H7 (cell line): ENCODE measurements at regions not wholly inside any gene's neighbourhood (a gene's known extent, or its start where the extent isn't known, plus 50 kb on each side); places are given as distances from the start of the nearest gene placed in this dataset.

Source experiments
- DNase-seq: peaks from one replicate; pipeline ENCODE4 v3.0.0; 2012
- H3K27me3 ChIP-seq: 2 replicates; pipeline ENCODE4 v1.6.0; 2011; ENCODE audit warnings: mild to moderate bottlenecking, low read length; ENCODE audit not compliant: control insufficient read depth, insufficient read depth
- H3K36me3 ChIP-seq: replicated peaks from 2 replicates; pipeline ENCODE4 v1.5.1; 2011; ENCODE audit warnings: low read length; ENCODE audit not compliant: control insufficient read depth, insufficient read depth
- H3K4me3 ChIP-seq: 2 replicates; pipeline ENCODE4 v1.5.1; 2011; ENCODE audit warnings: low read depth, mild to moderate bottlenecking, control low read depth, low read length, moderate library complexity; ENCODE audit not compliant: insufficient read depth

- Histone ChIP-seq H3K4me3 (no peak overlapping the region), H3K36me3 (no peaks in the 10 kb centered on the region), H3K27me3 (no peaks in the 10 kb centered on the region)
- DNase-seq, result no peak
These were observed 393.5 kb downstream of the TMEM182 start for GRCh38 chr2:103155308-103155707.

GRCh38 chr2:103159018-103159417 lies 397.2 kb downstream of the TMEM182 start:
- DNase-seq, result no peak
- H3K4me3 ChIP-seq, result no peak overlapping the region
- no peaks in the 10 kb centered on the region for H3K36me3 ChIP-seq
- H3K27me3 ChIP-seq, result no peaks in the 10 kb centered on the region

- no peak overlapping the region for H3K4me3 ChIP-seq
- DNase-seq, result peak; percentile 50
- H3K36me3 ChIP-seq, result no peaks in the 10 kb centered on the region
- H3K27me3 ChIP-seq, result no peaks in the 10 kb centered on the region
These were observed 399.8 kb downstream of the TMEM182 start for GRCh38 chr2:103161456-103162289.

- H3K27me3 ChIP-seq, result no peaks in the 10 kb centered on the region
- no peak overlapping the region for H3K4me3 ChIP-seq
- no peaks in the 10 kb centered on the region for H3K36me3 ChIP-seq
- no peak for DNase-seq
These were observed 402.9 kb downstream of the TMEM182 start for GRCh38 chr2:103164748-103165147.

GRCh38 chr2:103165836-103166235 lies 404.0 kb downstream of the TMEM182 start:
- no peaks in the 10 kb centered on the region for H3K27me3 ChIP-seq
- DNase-seq, result no peak
- no peak overlapping the region for H3K4me3 ChIP-seq
- no peaks in the 10 kb centered on the region for H3K36me3 ChIP-seq

GRCh38 chr2:103166456-103167324 lies 404.9 kb downstream of the TMEM182 start:
- Histone ChIP-seq H3K36me3 (no peaks in the 10 kb centered on the region), H3K4me3 (no peak overlapping the region), H3K27me3 (no peaks in the 10 kb centered on the region)
- no peak for DNase-seq

GRCh38 chr2:103167599-103167998 lies 405.8 kb downstream of the TMEM182 start:
- DNase-seq, result no peak
- H3K36me3 ChIP-seq, result no peaks in the 10 kb centered on the region
- no peaks in the 10 kb centered on the region for H3K27me3 ChIP-seq
- H3K4me3 ChIP-seq, result no peak overlapping the region

- DNase-seq, result no peak
- Histone ChIP-seq H3K4me3 (no peak overlapping the region), H3K36me3 (no peaks in the 10 kb centered on the region), H3K27me3 (no peaks in the 10 kb centered on the region)
These were observed 408.0 kb downstream of the TMEM182 start for GRCh38 chr2:103169861-103170260.

GRCh38 chr2:103172821-103173220 lies 411.0 kb downstream of the TMEM182 start:
- H3K4me3 ChIP-seq, result no peak overlapping the region
- DNase-seq, result no peak
- no peaks in the 10 kb centered on the region for H3K36me3 ChIP-seq
- no peaks in the 10 kb centered on the region for H3K27me3 ChIP-seq

- DNase-seq, result no peak
- no peaks in the 10 kb centered on the region for H3K27me3 ChIP-seq
These were observed 412.9 kb downstream of the TMEM182 start for GRCh38 chr2:103174711-103175110.

GRCh38 chr2:103176294-103176915 lies 414.6 kb downstream of the TMEM182 start:
- Histone ChIP-seq H3K36me3 (no peaks in the 10 kb centered on the region), H3K4me3 (no peak overlapping the region), H3K27me3 (no peaks in the 10 kb centered on the region)
- no peak for DNase-seq

More at GRCh38 chr2:103174711-103175110, 412.9 kb downstream of the TMEM182 start:
- H3K4me3 ChIP-seq, result no peak overlapping the region
- no peaks in the 10 kb centered on the region for H3K36me3 ChIP-seq

- no peak overlapping the region for H3K4me3 ChIP-seq
- DNase-seq, result no peak
- no peaks in the 10 kb centered on the region for H3K36me3 ChIP-seq
These were observed 418.0 kb downstream of the TMEM182 start for GRCh38 chr2:103179798-103180197.

GRCh38 chr2:103183061-103183460 lies 421.2 kb downstream of the TMEM182 start:
- no peak overlapping the region for H3K4me3 ChIP-seq
- H3K27me3 ChIP-seq, result no peaks in the 10 kb centered on the region
- no peaks in the 10 kb centered on the region for H3K36me3 ChIP-seq
- no peak for DNase-seq

More at GRCh38 chr2:103179798-103180197, 418.0 kb downstream of the TMEM182 start:
- H3K27me3 ChIP-seq, result no peaks in the 10 kb centered on the region

- no peaks in the 10 kb centered on the region for H3K36me3 ChIP-seq
- H3K4me3 ChIP-seq, result no peak overlapping the region
- H3K27me3 ChIP-seq, result no peaks in the 10 kb centered on the region
- no peak for DNase-seq
These were observed 435.0 kb downstream of the TMEM182 start for GRCh38 chr2:103196802-103197201.
